ENCODE measurements at regions not wholly inside any gene's neighbourhood (a gene's known extent, or its start where the extent isn't known, plus 50 kb on each side); places are given as distances from the start of the nearest gene placed in this dataset.

- Histone ChIP-seq H3K9me1 (ENCODE audit: control insufficient read depth, insufficient read depth, low read length) (no peaks in the 10 kb centered on the region), H3K4me3 (no peak overlapping the region), H2AFZ (ENCODE audit: low read depth, low read length) (no peak overlapping the region), H3K27ac (ENCODE audit: extremely low read depth, low read depth, low read length) (peak overlapping the region; percentile 31; the same call in 1 of the 3 replicates), H3K4me1 (replicated peaks in 1 of 2; ENCODE audit: control insufficient read depth in 2 of 2, insufficient read depth in 2 of 2, low read length in 2 of 2) (peaks cover 0 to 5% of the 10 kb centered on the region in 2 experiments; a peak in 1 of 5 replicates), H3K4me2 (ENCODE audit: insufficient read depth, low read length) (no peak overlapping the region), H3K36me3 (ENCODE audit: control insufficient read depth, insufficient read depth, low read length) (no peaks in the 10 kb centered on the region), H3K9me3 (replicated peaks; ENCODE audit: control insufficient read depth, insufficient read depth, low read depth, low read length) (0 out of 2 replicates have a peak, but pooled peaks cover 1% of the 10 kb centered on the region), H3K79me2 (ENCODE audit: control insufficient read depth, insufficient read depth, low read length) (no peaks in the 10 kb centered on the region), H3K9ac (ENCODE audit: insufficient read depth in 1 of 2, low read depth in 2 of 2, low read length in 2 of 2) (no peak overlapping the region), H4K20me1 (replicated peaks; ENCODE audit: control insufficient read depth, insufficient read depth, low read length) (no peaks in the 10 kb centered on the region), H3K27me3 (ENCODE audit: control insufficient read depth in 2 of 2, insufficient read depth in 2 of 2, low read length in 2 of 2) (no peaks in the 10 kb centered on the region)
- no TSS peak for BruUV-seq (replicated peaks)
- POLR2A ChIA-PET, result interaction anchor here (0.6 to 0.9 kb wide), 2 partner anchors 9 to 157 kb away, joined by 4 to 6 read pairs; no protein-coding TSS in a partner anchor
- no peak for ATAC-seq
- in situ Hi-C loops (cut with MboI) (no loop called here), intact Hi-C loops (cut with micrococcal nuclease) (no loop called here)
- no peak for FAIRE-seq
- DNase-seq (ENCODE audit: extremely low read depth in 1 of 4, low spot score in 3 of 4), result no peak
- CTCF ChIA-PET (ENCODE audit: low intra/inter-chr PET ratio), result no interaction called here
- TF ChIP-seq FOXK2 (conservative IDR thresholded peaks at IDR 0.05 in 1 of 2, IDR thresholded peaks at IDR 0.05 in 1 of 2; ENCODE audit: low read depth in 2 of 2) (no peak), IFI16 (CRISPR knock-in tag; IDR thresholded peaks at IDR 0.05) (no peak), CEBPG (CRISPR knock-in tag; IDR thresholded peaks at IDR 0.05) (no peak), CEBPG (tag; conservative IDR thresholded peaks at IDR 0.05 in 1 of 2, IDR thresholded peaks at IDR 0.05 in 1 of 2) (no peak), ZFPM2 (CRISPR knock-in tag; IDR thresholded peaks at IDR 0.05) (no peak), CXXC5 (CRISPR knock-in tag; IDR thresholded peaks at IDR 0.05) (no peak), ZNF311 (CRISPR knock-in tag; IDR thresholded peaks at IDR 0.05) (no peak), RB1 (IDR thresholded peaks at IDR 0.05; ENCODE audit: low read depth) (no peak)
Measured at GRCh38 chr1:219041141-219041540, 132.5 kb upstream of the LYPLAL1 start.
